ENCODE measurements at regions not wholly inside any gene's neighbourhood (a gene's known extent, or its start where the extent isn't known, plus 50 kb on each side); places are given as distances from the start of the nearest gene placed in this dataset.

GRCh38 chr4:129323658-129324057, 227.7 kb downstream of the C4orf33 start:
- H3K9me3 ChIP-seq (ENCODE audit: control insufficient read depth, low read depth, low read length), result no peaks in the 10 kb centered on the region

GRCh38 chr4:129326571-129327460, 230.9 kb downstream of the C4orf33 start:
- no peaks in the 10 kb centered on the region for H3K79me2 ChIP-seq (ENCODE audit: control insufficient read depth, insufficient read depth, low read length)
- no peaks in the 10 kb centered on the region for H3K36me3 ChIP-seq (ENCODE audit: control insufficient read depth in 2 of 2, extremely low read depth in 1 of 2, insufficient read depth in 2 of 2, low read length in 2 of 2)
- no peak for DNase-seq (ENCODE audit: low read depth, low spot score)
- dilution Hi-C loops (cut with MboI; ENCODE audit: extremely low pct_ligation_motif_present, low sequenced_read_pairs), result no loop called here
- no peak for FAIRE-seq
- no peak overlapping the region for H3K4me3 ChIP-seq (ENCODE audit: control insufficient read depth in 2 of 3, extremely low read depth in 1 of 3, insufficient read depth in 2 of 3, low read depth in 1 of 3, low read length in 3 of 3)
- H3K9me3 ChIP-seq (ENCODE audit: control insufficient read depth, low read depth, low read length), result no peaks in the 10 kb centered on the region
- H3K4me1 ChIP-seq (ENCODE audit: control insufficient read depth, extremely low read depth, insufficient read depth, low read length), result no peaks in the 10 kb centered on the region
- no peak overlapping the region for H3K9ac ChIP-seq (ENCODE audit: control insufficient read depth, extremely low read depth, insufficient read depth, low read length)
- TF ChIP-seq EZH2 (IDR thresholded peaks at IDR 0.05; ENCODE audit: low read length) (no peak), CTCF (optimal IDR thresholded peaks at IDR 0.05 in 1 of 3, IDR thresholded peaks at IDR 0.05 in 1 of 3, conservative IDR thresholded peaks at IDR 0.05 in 1 of 3; ENCODE audit: extremely low read depth in 1 of 3, insufficient read depth in 2 of 3, low read length in 3 of 3) (no peak)
- H3K4me2 ChIP-seq (ENCODE audit: control insufficient read depth, extremely low read depth, insufficient read depth, low read depth, low read length), result no peak overlapping the region
- no peak overlapping the region for H2AFZ ChIP-seq (ENCODE audit: control insufficient read depth, low read length)
- H3K27me3 ChIP-seq (ENCODE audit: control insufficient read depth, extremely low read depth, insufficient read depth, low read length), result no peaks in the 10 kb centered on the region
- no peak overlapping the region for H3K27ac ChIP-seq (ENCODE audit: control insufficient read depth, insufficient read depth, low read length)
- H4K20me1 ChIP-seq (ENCODE audit: control insufficient read depth, extremely low read depth, insufficient read depth, low read length), result no peaks in the 10 kb centered on the region
- H3K9me1 ChIP-seq (ENCODE audit: control insufficient read depth, extremely low read depth, insufficient read depth, low read length), result no peaks in the 10 kb centered on the region

More at GRCh38 chr4:129323658-129324057, 227.7 kb downstream of the C4orf33 start:
- no peak for TF ChIP-seq CTCF (optimal IDR thresholded peaks at IDR 0.05 in 1 of 3, IDR thresholded peaks at IDR 0.05 in 1 of 3, conservative IDR thresholded peaks at IDR 0.05 in 1 of 3; ENCODE audit: extremely low read depth in 1 of 3, insufficient read depth in 2 of 3, low read length in 3 of 3)
- TF ChIP-seq EZH2 (IDR thresholded peaks at IDR 0.05; ENCODE audit: low read length), result no peak
- Histone ChIP-seq H3K4me3 (ENCODE audit: control insufficient read depth in 2 of 3, extremely low read depth in 1 of 3, insufficient read depth in 2 of 3, low read depth in 1 of 3, low read length in 3 of 3) (no peak overlapping the region), H3K4me1 (ENCODE audit: control insufficient read depth, extremely low read depth, insufficient read depth, low read length) (no peaks in the 10 kb centered on the region), H4K20me1 (ENCODE audit: control insufficient read depth, extremely low read depth, insufficient read depth, low read length) (no peaks in the 10 kb centered on the region), H3K27ac (ENCODE audit: control insufficient read depth, insufficient read depth, low read length) (no peak overlapping the region), H3K79me2 (ENCODE audit: control insufficient read depth, insufficient read depth, low read length) (no peaks in the 10 kb centered on the region), H3K4me2 (ENCODE audit: control insufficient read depth, extremely low read depth, insufficient read depth, low read depth, low read length) (no peak overlapping the region), H3K27me3 (ENCODE audit: control insufficient read depth, extremely low read depth, insufficient read depth, low read length) (no peaks in the 10 kb centered on the region), H3K9me1 (ENCODE audit: control insufficient read depth, extremely low read depth, insufficient read depth, low read length) (no peaks in the 10 kb centered on the region), H3K9ac (ENCODE audit: control insufficient read depth, extremely low read depth, insufficient read depth, low read length) (no peak overlapping the region), H2AFZ (ENCODE audit: control insufficient read depth, low read length) (no peak overlapping the region), H3K36me3 (ENCODE audit: control insufficient read depth in 2 of 2, extremely low read depth in 1 of 2, insufficient read depth in 2 of 2, low read length in 2 of 2) (no peaks in the 10 kb centered on the region)
- no peak for DNase-seq (ENCODE audit: low read depth, low spot score)
- dilution Hi-C loops (cut with MboI; ENCODE audit: extremely low pct_ligation_motif_present, low sequenced_read_pairs), result no loop called here
- no peak for FAIRE-seq
